Activated T-cell treated with anti-CD3 and anti-CD28 coated beads, Interleukin-2, amount 50 U/mL, for 48 hours (primary cell): ENCODE measurements at regions not wholly inside any gene's neighbourhood (a gene's known extent, or its start where the extent isn't known, plus 50 kb on each side); places are given as distances from the start of the nearest gene placed in this dataset.
"Not testable (repeated sequence)": the region's sequence is repeated elsewhere in the genome, so short reads cannot be mapped to it uniquely, and the experiment has no call there.

Experiments used
- DNase-seq, 2 experiments: peaks; one replicate each; pipeline ENCODE4 v3.0.0-alpha.2; 2020

GRCh38 chr2:40043641-40044040 lies 264.6 kb upstream of the THUMPD2 start:
- DNase-seq: no peak

GRCh38 chr2:40043191-40043590 lies 264.1 kb upstream of the THUMPD2 start:
- DNase-seq: no peak

GRCh38 chr2:40041422-40042382 lies 262.6 kb upstream of the THUMPD2 start:
- DNase-seq: no peak

GRCh38 chr2:40039549-40039948 lies 260.5 kb upstream of the THUMPD2 start:
- DNase-seq: no peak

- DNase-seq: no peak
Observed at GRCh38 chr2:40038646-40039045, 259.6 kb upstream of the THUMPD2 start.

- DNase-seq: no peak
Observed at GRCh38 chr2:40037303-40037702, 258.2 kb upstream of the THUMPD2 start.

GRCh38 chr2:40036241-40036640 lies 257.2 kb upstream of the THUMPD2 start:
- DNase-seq: no peak

GRCh38 chr2:40034801-40035200 lies 255.7 kb upstream of the THUMPD2 start:
- DNase-seq: no peak

GRCh38 chr2:40034198-40034597 lies 255.1 kb upstream of the THUMPD2 start:
- no peak for DNase-seq

GRCh38 chr2:40033781-40034180 lies 254.7 kb upstream of the THUMPD2 start:
- no peak for DNase-seq

- DNase-seq: no peak
Observed at GRCh38 chr2:40032650-40033319, 253.7 kb upstream of the THUMPD2 start.

GRCh38 chr2:40030456-40030975 lies 251.5 kb upstream of the THUMPD2 start:
- no peak for DNase-seq

- no peak for DNase-seq
Observed at GRCh38 chr2:40028792-40029488, 249.9 kb upstream of the THUMPD2 start.

- no peak for DNase-seq
Observed at GRCh38 chr2:40027968-40028367, 248.9 kb upstream of the THUMPD2 start.

GRCh38 chr2:40025276-40025675 lies 246.2 kb upstream of the THUMPD2 start:
- DNase-seq: not testable (repeated sequence)

GRCh38 chr2:40020997-40021396 lies 241.9 kb upstream of the THUMPD2 start:
- DNase-seq: no peak

- no peak for DNase-seq
Observed at GRCh38 chr2:40016151-40016885, 237.3 kb upstream of the THUMPD2 start.

GRCh38 chr2:40013962-40014361 lies 234.9 kb upstream of the THUMPD2 start:
- not testable (repeated sequence) for DNase-seq

GRCh38 chr2:40004336-40004735 lies 225.3 kb upstream of the THUMPD2 start:
- DNase-seq: no peak

GRCh38 chr2:40002339-40002738 lies 223.3 kb upstream of the THUMPD2 start:
- no peak for DNase-seq

- no peak for DNase-seq
Observed at GRCh38 chr2:39999864-40000263, 220.8 kb upstream of the THUMPD2 start.

GRCh38 chr2:39998617-39999016 lies 219.6 kb upstream of the THUMPD2 start:
- no peak for DNase-seq
